ENCODE measurements at regions not wholly inside any gene's neighbourhood (a gene's known extent, or its start where the extent isn't known, plus 50 kb on each side); places are given as distances from the start of the nearest gene placed in this dataset.
A peak's percentile ranks its signal among the peaks of the same experiment; 100 is the strongest.
"Not testable (repeated sequence)": the region's sequence is repeated elsewhere in the genome, so short reads cannot be mapped to it uniquely, and the experiment has no call there.

DNA sequence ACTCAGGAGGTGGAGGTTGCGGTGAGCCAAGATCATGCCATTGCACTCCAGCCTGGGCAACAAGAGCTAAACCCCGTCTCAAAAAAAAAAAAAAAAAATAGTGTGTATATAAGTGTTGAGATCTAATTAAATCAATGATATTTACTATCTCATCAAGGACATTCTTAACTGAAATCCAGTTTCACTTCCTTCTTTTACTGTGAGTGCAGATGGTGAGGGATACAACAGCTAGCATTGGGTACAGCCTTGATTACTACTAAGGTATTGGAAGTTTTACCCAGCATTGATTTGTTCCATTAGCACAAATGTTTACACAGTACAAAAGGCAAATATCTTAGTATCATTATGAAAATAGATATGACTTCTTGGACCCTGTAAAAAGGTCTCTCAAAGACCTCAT is 546.6 kb downstream of the KCTD12 start:
- no peak for DNase-seq (ENCODE audit: low read depth)

GRCh38 chr13:76338003-76338402 is 548.2 kb downstream of the KCTD12 start:
- no peak for DNase-seq (ENCODE audit: low read depth)

GRCh38 chr13:76336889-76337844 is 549.0 kb downstream of the KCTD12 start:
- DNase-seq (ENCODE audit: low read depth): no peak

DNA sequence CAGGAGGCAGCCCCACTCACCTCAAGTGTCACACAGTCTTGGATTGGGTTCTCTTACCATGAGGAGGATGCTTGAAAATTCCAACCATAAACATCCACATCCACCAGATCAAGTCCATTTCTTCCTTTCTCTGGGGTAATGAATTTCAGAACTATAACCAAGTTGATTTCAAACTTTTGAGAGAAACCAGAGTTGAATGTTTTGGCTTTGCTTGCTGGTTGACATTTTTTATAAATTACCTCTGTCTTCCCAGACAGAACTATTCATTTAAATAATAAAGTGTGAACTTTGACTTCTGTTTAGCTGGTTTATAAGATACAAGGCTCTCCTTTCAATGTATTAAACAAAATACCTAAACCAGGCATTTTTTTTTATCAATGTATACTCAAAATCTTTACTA is 550.7 kb downstream of the KCTD12 start:
- DNase-seq (ENCODE audit: low read depth): no peak

GRCh38 chr13:76331943-76332712 is 554.1 kb downstream of the KCTD12 start:
- DNase-seq (ENCODE audit: low read depth): no peak

GRCh38 chr13:76330761-76331160 is 555.4 kb downstream of the KCTD12 start:
- DNase-seq (ENCODE audit: low read depth): no peak

GRCh38 chr13:76329866-76330580 is 556.2 kb downstream of the KCTD12 start:
- no peak for DNase-seq (ENCODE audit: low read depth)

DNA sequence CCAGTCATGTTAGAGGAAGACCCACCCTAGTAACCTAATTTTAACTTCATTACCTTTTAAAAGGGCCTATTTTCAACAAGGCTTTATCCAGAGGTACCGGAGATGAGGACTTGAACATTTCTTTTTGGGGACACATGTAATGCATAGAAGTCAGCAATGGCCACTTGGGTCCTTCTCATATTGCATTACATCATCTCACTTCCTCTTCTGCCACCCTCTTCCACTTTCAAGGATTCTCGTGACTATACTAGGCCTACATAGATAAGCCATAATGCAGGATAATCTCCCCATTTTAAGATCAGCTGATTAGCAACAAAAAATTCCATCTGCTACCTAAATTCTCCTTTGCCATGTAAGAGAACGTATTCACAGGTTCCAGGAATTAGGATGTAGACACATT is 557.2 kb downstream of the KCTD12 start:
- DNase-seq (ENCODE audit: low read depth): no peak

DNA sequence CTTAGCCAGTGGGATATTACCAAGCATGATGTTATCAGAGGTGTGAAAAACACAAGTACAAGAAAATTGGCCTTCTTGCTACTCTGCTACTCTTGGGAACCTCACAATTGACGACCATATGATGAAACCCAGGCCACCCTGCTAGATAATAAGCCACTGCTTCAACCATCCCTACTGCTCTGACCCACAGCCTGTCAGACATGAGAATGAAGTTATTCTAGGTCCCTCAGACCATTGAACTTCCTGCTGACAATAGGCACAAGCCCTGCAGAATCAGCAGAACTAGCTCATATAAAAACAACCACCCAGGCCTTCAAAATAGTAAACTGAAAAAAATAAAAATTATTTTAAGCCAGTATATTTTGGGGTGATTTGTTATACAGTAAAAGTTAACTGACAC is 559.9 kb downstream of the KCTD12 start:
- no peak for DNase-seq (ENCODE audit: low read depth)

- no peak for DNase-seq (ENCODE audit: low read depth)
These were observed 566.3 kb downstream of the KCTD12 start for GRCh38 chr13:76319921-76320320.

GRCh38 chr13:76316998-76317527 is 569.1 kb downstream of the KCTD12 start:
- no peak for DNase-seq (ENCODE audit: low read depth)

GRCh38 chr13:76314495-76314894 is 571.7 kb downstream of the KCTD12 start:
- DNase-seq (ENCODE audit: low read depth): no peak

GRCh38 chr13:76307142-76307541 is 579.1 kb downstream of the KCTD12 start:
- no peak for DNase-seq (ENCODE audit: low read depth)

- DNase-seq (ENCODE audit: low read depth): no peak
These were observed 585.5 kb downstream of the KCTD12 start for GRCh38 chr13:76300688-76301087.

DNA sequence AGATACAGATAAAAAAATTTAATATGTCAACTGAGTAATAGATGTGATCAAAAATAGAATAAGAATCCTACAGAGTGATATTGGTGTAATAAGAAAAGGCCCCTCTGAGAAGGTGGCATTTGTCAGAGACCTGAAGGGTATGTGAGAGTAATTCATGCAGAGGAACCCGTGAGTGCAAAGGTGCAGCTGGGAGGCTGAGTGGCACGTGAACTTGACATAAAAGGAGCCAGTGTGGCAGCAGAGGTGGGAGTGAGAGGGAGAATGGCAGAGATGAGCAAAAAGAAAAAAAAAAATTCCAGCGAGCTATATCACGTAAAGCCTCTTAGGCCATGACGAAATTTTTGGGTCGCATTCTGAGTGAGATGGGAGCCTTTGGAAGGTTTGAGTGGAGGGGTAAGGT is 588.9 kb downstream of the KCTD12 start:
- DNase-seq (ENCODE audit: low read depth): no peak

- DNase-seq (ENCODE audit: low read depth): no peak
These were observed 589.5 kb downstream of the KCTD12 start for GRCh38 chr13:76296751-76297150.

GRCh38 chr13:76295020-76295419 is 591.2 kb downstream of the KCTD12 start:
- DNase-seq (ENCODE audit: low read depth): not testable (repeated sequence)

GRCh38 chr13:76293751-76294150 is 592.5 kb downstream of the KCTD12 start:
- no peak for DNase-seq (ENCODE audit: low read depth)

- peak; percentile 82 for DNase-seq (ENCODE audit: low read depth)
These were observed 592.9 kb downstream of the KCTD12 start for GRCh38 chr13:76293346-76293745.

DNA sequence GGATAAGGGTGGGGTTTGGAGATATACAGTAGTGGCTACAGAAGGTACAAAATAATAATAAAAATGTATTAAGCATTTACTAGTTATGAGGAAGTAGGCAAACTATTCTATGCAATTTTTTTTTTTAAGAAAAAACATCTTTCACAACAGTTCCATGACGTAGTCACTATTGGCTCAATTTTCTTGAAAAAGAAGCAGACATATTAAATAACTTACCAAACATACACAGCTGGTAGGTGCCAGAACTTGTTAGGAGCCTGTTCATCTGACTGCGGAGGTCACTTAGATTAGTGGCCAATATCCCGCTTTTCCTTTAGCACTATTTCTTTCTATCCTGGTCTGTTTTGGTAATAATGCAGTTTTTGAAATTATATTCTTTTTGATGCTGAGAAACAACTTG is 593.5 kb downstream of the KCTD12 start:
- no peak for DNase-seq (ENCODE audit: low read depth)

- DNase-seq (ENCODE audit: low read depth): no peak
These were observed 594.2 kb downstream of the KCTD12 start for GRCh38 chr13:76292031-76292430.

GRCh38 chr13:76289558-76289957 is 596.6 kb downstream of the KCTD12 start:
- DNase-seq (ENCODE audit: low read depth): peak; percentile 77
